ENCODE measurements at regions not wholly inside any gene's neighbourhood (a gene's known extent, or its start where the extent isn't known, plus 50 kb on each side); places are given as distances from the start of the nearest gene placed in this dataset.
A peak's percentile ranks its signal among the peaks of the same experiment; 100 is the strongest.

- Mint-ChIP-seq H3K4me1 (peaks cover 7% of the 10 kb centered on the region; the same call in 1 of the 3 replicates), H3K27me3 (ENCODE audit: insufficient read depth, low read depth, poor library complexity) (peaks cover 6% of the 10 kb centered on the region), H3K4me3 (no peak overlapping the region), H3K9me3 (no peaks in the 10 kb centered on the region), H3K27ac (no peak overlapping the region), H3K36me3 (ENCODE audit: low read depth) (no peaks in the 10 kb centered on the region)
- no peaks in the 10 kb centered on the region for H3K27me3 ChIP-seq (ENCODE audit: insufficient read depth)
- H3F3A ChIP-seq (replicated peaks; ENCODE audit: low read depth) = no peaks in the 10 kb centered on the region
- no peak overlapping the region for H3K4me2 ChIP-seq
- no peak for DNase-seq (ENCODE audit: low spot score)
- no peaks in the 10 kb centered on the region for H3K36me3 ChIP-seq (ENCODE audit: insufficient read depth)
- ATAC-seq = no peak
- TF ChIP-seq JUNB (IDR thresholded peaks at IDR 0.05; ENCODE audit: unreplicated experiment) (no peak), EZH2phosphoT487 (IDR thresholded peaks at IDR 0.05; ENCODE audit: unreplicated experiment) (no peak), REST (IDR thresholded peaks at IDR 0.05; ENCODE audit: unreplicated experiment) (no peak), STAT1 (IDR thresholded peaks at IDR 0.05; ENCODE audit: unreplicated experiment) (no peak), NANOG (IDR thresholded peaks at IDR 0.05; ENCODE audit: borderline replicate concordance) (no peak), EZH2 (IDR thresholded peaks at IDR 0.05; ENCODE audit: low read depth, unreplicated experiment) (no peak)
- H3K4me1 ChIP-seq (ENCODE audit: insufficient read depth) = no peaks in the 10 kb centered on the region
- no peaks in the 10 kb centered on the region for H3K79me2 ChIP-seq (replicated peaks; ENCODE audit: insufficient read depth)
- no peaks in the 10 kb centered on the region for H4K20me1 ChIP-seq (replicated peaks; ENCODE audit: insufficient read depth)
- no peaks in the 10 kb centered on the region for H3K9me2 ChIP-seq (ENCODE audit: insufficient read depth)
- H3K4me3 ChIP-seq = no peak overlapping the region
- H2AFZ ChIP-seq = peak overlapping the region; percentile 18; the same call in 1 of the 2 replicates
- H3K27ac ChIP-seq (ENCODE audit: low read depth) = no peak overlapping the region
Measured at GRCh38 chr3:184443831-184444230, 64.0 kb downstream of the CHRD start.

GRCh38 chr3:184448321-184449160 lies 68.7 kb downstream of the CHRD start:
- Mint-ChIP-seq H3K4me1 (no peaks in the 10 kb centered on the region), H3K27me3 (ENCODE audit: insufficient read depth, low read depth, poor library complexity) (peaks cover 4% of the 10 kb centered on the region), H3K4me3 (no peak overlapping the region), H3K36me3 (ENCODE audit: low read depth) (no peaks in the 10 kb centered on the region), H3K9me3 (no peaks in the 10 kb centered on the region), H3K27ac (no peak overlapping the region)
- Histone ChIP-seq H3K36me3 (ENCODE audit: insufficient read depth) (no peaks in the 10 kb centered on the region), H3K9me2 (ENCODE audit: insufficient read depth) (0 out of 2 replicates have a peak, but pooled peaks cover 2% of the 10 kb centered on the region), H3K27ac (ENCODE audit: low read depth) (no peak overlapping the region), H3K4me3 (no peak overlapping the region), H3K4me1 (ENCODE audit: insufficient read depth) (no peaks in the 10 kb centered on the region), H4K20me1 (replicated peaks; ENCODE audit: insufficient read depth) (no peaks in the 10 kb centered on the region), H3F3A (replicated peaks; ENCODE audit: low read depth) (no peaks in the 10 kb centered on the region), H2AFZ (no peak overlapping the region), H3K79me2 (replicated peaks; ENCODE audit: insufficient read depth) (no peaks in the 10 kb centered on the region), H3K27me3 (ENCODE audit: insufficient read depth) (no peaks in the 10 kb centered on the region), H3K4me2 (no peak overlapping the region)
- no peak for DNase-seq (ENCODE audit: low spot score)
- no peak for TF ChIP-seq REST (IDR thresholded peaks at IDR 0.05; ENCODE audit: unreplicated experiment)
- ATAC-seq = no peak

Measured in GM23338 (cell line).